IMR-90 (cell line): ENCODE measurements at regions not wholly inside any gene's neighbourhood (a gene's known extent, or its start where the extent isn't known, plus 50 kb on each side); places are given as distances from the start of the nearest gene placed in this dataset.

ENCODE experiments used
- ATAC-seq: fragments of 200-7000 bp; cut with Tn5 transposase; 2 replicates; pipeline ENCODE4 v1.9.1; 2020; ENCODE audit warnings: low read depth, mild to moderate bottlenecking, moderate library complexity
- BruUV-seq: library from RNA; stranded (reverse); fragments of 400-500 nt; replicated peaks from 2 replicates; lab custom pipeline; 2021; lab: Mats Ljungman, UMichigan
- CTCF ChIA-PET: fragments of 300-600 bp; formaldehyde crosslinking; extraction: SDS; loops from one replicate; lab custom pipeline; 2021; ENCODE audit warnings: antibody characterized with exemption; lab: Yijun Ruan, JAX
- POLR2A ChIA-PET: fragments of 300-600 bp; sonication (Branson Sonifier 250); formaldehyde crosslinking; loops from one replicate; lab custom pipeline; 2022; ENCODE audit warnings: antibody characterized with exemption; ENCODE audit not compliant: unreplicated experiment; lab: Charles Lee
- DNase-seq: peaks from one replicate; pipeline ENCODE4 v3.0.0; 2013
- H2AFZ ChIP-seq: replicated peaks from 2 replicates; pipeline ENCODE3; 2013; ENCODE audit warnings: low read length, mild to moderate bottlenecking; ENCODE audit not compliant: poor library complexity
- H2AK5ac ChIP-seq: 2 replicates; pipeline ENCODE4 v1.6.1; 2013; ENCODE audit warnings: low read depth, low read length, inconsistent platforms
- H2AK9ac ChIP-seq: replicated peaks from 2 replicates; pipeline ENCODE3; 2013; ENCODE audit warnings: mild to moderate bottlenecking, low read depth, low read length, moderate library complexity; ENCODE audit not compliant: poor library complexity
- H2BK120ac ChIP-seq: 2 replicates; pipeline ENCODE4 v1.6.1; 2013; ENCODE audit warnings: low read depth, low read length, inconsistent platforms
- H2BK15ac ChIP-seq: 3 replicates; pipeline ENCODE4 v1.6.1; 2013; ENCODE audit warnings: low read depth, low read length, inconsistent platforms
- H2BK20ac ChIP-seq: 2 replicates; pipeline ENCODE4 v1.6.1; 2013; ENCODE audit warnings: low read depth, mild to moderate bottlenecking, inconsistent platforms, low read length, moderate library complexity
- H2BK5ac ChIP-seq: 2 replicates; pipeline ENCODE4 v1.6.1; 2013; ENCODE audit warnings: mild to moderate bottlenecking, low read depth, low read length, inconsistent platforms; ENCODE audit not compliant: poor library complexity, severe bottlenecking
- H3K14ac ChIP-seq: replicated peaks from 2 replicates; pipeline ENCODE4 v1.6.1; 2013; ENCODE audit warnings: low read depth, low read length, inconsistent platforms
- H3K18ac ChIP-seq: 2 replicates; pipeline ENCODE4 v1.6.1; 2013; ENCODE audit warnings: low read depth, low read length, control low read depth
- H3K23ac ChIP-seq: 2 replicates; pipeline ENCODE4 v1.6.1; 2013; ENCODE audit warnings: low read depth, low read length, inconsistent platforms
- H3K27ac ChIP-seq: 2 replicates; pipeline ENCODE4 v1.5.1; 2013; ENCODE audit warnings: mild to moderate bottlenecking, control low read depth, low read length; ENCODE audit not compliant: insufficient read depth
- H3K27me3 ChIP-seq: 2 replicates; pipeline ENCODE4 v1.6.1; 2013; ENCODE audit warnings: low read length; ENCODE audit not compliant: control insufficient read depth, insufficient read depth
- H3K36me3 ChIP-seq: 2 replicates; pipeline ENCODE4 v1.6.1; 2013; ENCODE audit warnings: low read length, mixed read lengths; ENCODE audit not compliant: control insufficient read depth, insufficient read depth
- H3K4ac ChIP-seq: 2 replicates; pipeline ENCODE4 v1.6.1; 2013; ENCODE audit warnings: low read depth, low read length, inconsistent platforms
- H3K4me1 ChIP-seq: 2 replicates; pipeline ENCODE4 v1.6.1; 2013; ENCODE audit warnings: low read length, mixed read lengths; ENCODE audit not compliant: control insufficient read depth, insufficient read depth
- H3K4me2 ChIP-seq: 2 replicates; pipeline ENCODE4 v1.6.1; 2013; ENCODE audit warnings: low read depth, mild to moderate bottlenecking, control low read depth, low read length, moderate library complexity
- H3K4me3 ChIP-seq: 2 replicates; pipeline ENCODE4 v1.5.1; 2013; ENCODE audit warnings: low read depth, mild to moderate bottlenecking, control low read depth, low read length, moderate library complexity; ENCODE audit not compliant: insufficient read depth
- H3K56ac ChIP-seq: 2 replicates; pipeline ENCODE4 v1.6.1; 2013; ENCODE audit warnings: low read length, inconsistent platforms; ENCODE audit not compliant: insufficient read depth; ENCODE audit errors: extremely low read depth
- H3K79me1 ChIP-seq, 2 experiments: 2 replicates each; pipeline ENCODE4 v1.6.1; 2013; ENCODE audit warnings: low read length in 2 of 2, inconsistent platforms in 1 of 2, low read depth in 1 of 2
- H3K9ac ChIP-seq: 2 replicates; pipeline ENCODE4 v1.6.1; 2013; ENCODE audit warnings: low read depth, low read length, control low read depth
- H3K9me1 ChIP-seq: 2 replicates; pipeline ENCODE4 v1.6.1; 2013; ENCODE audit warnings: low read length, inconsistent platforms; ENCODE audit not compliant: insufficient read depth
- H3K9me3 ChIP-seq: 2 replicates; pipeline ENCODE4 v1.6.1; 2013; ENCODE audit warnings: low read length; ENCODE audit not compliant: control insufficient read depth, insufficient read depth
- H4K20me1 ChIP-seq: 2 replicates; pipeline ENCODE4 v1.6.1; 2013; ENCODE audit warnings: low read length, inconsistent platforms; ENCODE audit not compliant: insufficient read depth
- H4K5ac ChIP-seq: 2 replicates; pipeline ENCODE4 v1.6.1; 2013; ENCODE audit warnings: mild to moderate bottlenecking, low read depth, low read length, control low read depth
- H4K8ac ChIP-seq, 2 experiments: 2 replicates each; pipeline ENCODE4 v1.6.1; 2013; ENCODE audit warnings: low read depth in 2 of 2, low read length in 2 of 2, control low read depth in 1 of 2, inconsistent platforms in 1 of 2
- H4K91ac ChIP-seq: 2 replicates; pipeline ENCODE4 v1.6.1; 2013; ENCODE audit warnings: low read depth, low read length, inconsistent platforms; ENCODE audit not compliant: insufficient read depth
- BHLHE40 ChIP-seq: fragments of 150-350 bp; IDR thresholded peaks from 2 replicates; pipeline ENCODE4 v1.6.1; 2016; ENCODE audit warnings: mild to moderate bottlenecking, low read depth, low read length
- CEBPB ChIP-seq: IDR thresholded peaks from 2 replicates; pipeline ENCODE4 v1.6.1; 2012; ENCODE audit warnings: low read depth, low read length, improper control_type of control experiment
- CHD1 ChIP-seq: IDR thresholded peaks from 2 replicates; pipeline ENCODE4 v1.6.1; 2012; ENCODE audit warnings: low read depth, low read length, improper control_type of control experiment
- FOS ChIP-seq: fragments of 150-350 bp; IDR thresholded peaks from 2 replicates; pipeline ENCODE4 v1.6.1; 2016; ENCODE audit warnings: low read depth, low read length
- MAFK ChIP-seq: IDR thresholded peaks from 2 replicates; pipeline ENCODE4 v1.6.1; 2012; ENCODE audit warnings: low read depth, low read length, improper control_type of control experiment
- MAZ ChIP-seq: IDR thresholded peaks from 2 replicates; pipeline ENCODE4 v1.6.1; 2012; ENCODE audit warnings: low read depth, mild to moderate bottlenecking, low read length, improper control_type of control experiment, moderate library complexity, borderline replicate concordance
- NFE2L2 ChIP-seq: fragments of 150-350 bp; IDR thresholded peaks from 2 replicates; pipeline ENCODE4 v1.6.1; 2016; ENCODE audit warnings: low read depth, mild to moderate bottlenecking, low read length
- RAD21 ChIP-seq: IDR thresholded peaks from 2 replicates; pipeline ENCODE4 v1.6.1; 2012; ENCODE audit warnings: low read length, improper control_type of control experiment
- RCOR1 ChIP-seq: IDR thresholded peaks from 2 replicates; pipeline ENCODE4 v1.6.1; 2012; ENCODE audit warnings: mild to moderate bottlenecking, low read length, improper control_type of control experiment; ENCODE audit not compliant: insufficient replicate concordance
- SMC3 ChIP-seq: fragments of 150-350 bp; IDR thresholded peaks from 2 replicates; pipeline ENCODE4 v1.6.1; 2016; ENCODE audit warnings: low read depth, mild to moderate bottlenecking, antibody characterized with exemption, low read length, moderate library complexity
- WGBS, 2 experiments: methylation state at CpG; one replicate each; pipeline versions ENCODE4 v1.1.5 to v1.1.7; 2013; ENCODE audit warnings: missing lambda C conversion rate in 2 of 2; ENCODE audit not compliant: insufficient read length in 1 of 2; ENCODE audit errors: extremely low coverage in 2 of 2; 5-methylcytosine and 5-hydroxymethylcytosine counted together
- dilution Hi-C: fragments of 300-500 bp; cut with HindIII; formaldehyde crosslinking; loops from one replicate; pipeline ENCODE4 v1.14.3; 2018; ENCODE audit warnings: low sequenced_read_pairs; ENCODE audit not compliant: unreplicated experiment
- in situ Hi-C: fragments of 300-500 bp; cut with MboI; formaldehyde crosslinking; loops from 3 replicates; pipeline ENCODE4 v1.14.3; 2019; ENCODE audit warnings: low sequenced_read_pairs, inconsistent platforms, mixed read lengths
- intact Hi-C: fragments of 100-400 bp; cut with micrococcal nuclease; formaldehyde crosslinking; loops from 2 replicates; pipeline ENCODE4 v1.10.0; 2022
- TF ChIP-seq, protein P1 (sequence below): fragments of 150-350 bp; IDR thresholded peaks from 2 replicates; pipeline ENCODE4 v1.6.1; 2017; ENCODE audit warnings: mild to moderate bottlenecking, antibody characterized with exemption, low read length, low read depth
- TF ChIP-seq, protein P2 (sequence below): conservative IDR thresholded peaks from 2 replicates; pipeline ENCODE4 v1.5.1; 2012; ENCODE audit warnings: mild to moderate bottlenecking, low read depth, low read length, improper control_type of control experiment

DNA sequence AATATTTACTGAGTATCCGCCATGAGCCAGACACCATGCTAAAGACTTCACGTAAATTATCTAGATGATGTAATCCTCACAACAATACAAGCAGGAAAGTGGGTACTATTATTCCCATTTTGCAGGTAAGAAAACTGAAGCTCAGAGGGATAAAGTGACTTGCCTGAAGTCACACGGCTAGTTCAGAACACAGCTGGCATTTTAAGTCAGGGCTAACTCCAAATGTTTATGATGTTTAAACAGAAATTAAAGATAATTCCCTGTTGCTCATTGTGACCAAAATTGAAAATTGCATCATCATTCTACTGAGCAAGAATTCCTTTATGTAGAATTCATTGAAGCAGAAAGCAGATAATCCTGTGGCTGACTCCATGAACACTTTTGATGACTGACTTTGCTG is 71.3 kb upstream of the STXBP5 start:
- dilution Hi-C loops = no loop called here
- no peak overlapping the region for H3K27ac ChIP-seq
- no peak overlapping the region for H2BK15ac ChIP-seq
- H3K4ac ChIP-seq = no peak overlapping the region
- POLR2A ChIA-PET = interaction anchor here (0.5 kb wide), 1 partner anchor 24 kb away, joined by 12 read pairs; no protein-coding TSS in a partner anchor
- WGBS, 2 experiments = 100% methylated on average over 1 of the region's 3 CpGs; no CpG with 5 or more reads in 1 of the 2 experiments
- H2BK5ac ChIP-seq = no peak overlapping the region
- H4K8ac ChIP-seq = no peak overlapping the region
- no peaks in the 10 kb centered on the region for H3K9me3 ChIP-seq
- H4K20me1 ChIP-seq = no peaks in the 10 kb centered on the region
- ATAC-seq (no peak), DNase-seq (peak; percentile 62)
- H3K14ac ChIP-seq = no peak overlapping the region
- H3K56ac ChIP-seq = no peak overlapping the region
- intact Hi-C loops = no loop called here
- H3K36me3 ChIP-seq = no peaks in the 10 kb centered on the region
- H3K4me3 ChIP-seq = no peak overlapping the region
- H3K23ac ChIP-seq = no peak overlapping the region
- H2BK120ac ChIP-seq = no peak overlapping the region
- H2BK20ac ChIP-seq = no peak overlapping the region
- BruUV-seq = no TSS peak
- no peak overlapping the region for H3K4me2 ChIP-seq
- H3K27me3 ChIP-seq = no peaks in the 10 kb centered on the region
- H4K91ac ChIP-seq = no peak overlapping the region
- no peak overlapping the region for H2AK5ac ChIP-seq
- CTCF ChIA-PET = no interaction called here
- no peak overlapping the region for H3K9ac ChIP-seq
- TF ChIP-seq CEBPB (peak; percentile 86), SMC3 (no peak), FOS (no peak), RCOR1 (no peak), BHLHE40 (no peak), NFE2L2 (peak; percentile 22; the same call in 1 of the 2 replicates), RAD21 (no peak), MAFK (no peak), CHD1 (no peak), MAZ (no peak)
- TF ChIP-seq, protein P1, sequence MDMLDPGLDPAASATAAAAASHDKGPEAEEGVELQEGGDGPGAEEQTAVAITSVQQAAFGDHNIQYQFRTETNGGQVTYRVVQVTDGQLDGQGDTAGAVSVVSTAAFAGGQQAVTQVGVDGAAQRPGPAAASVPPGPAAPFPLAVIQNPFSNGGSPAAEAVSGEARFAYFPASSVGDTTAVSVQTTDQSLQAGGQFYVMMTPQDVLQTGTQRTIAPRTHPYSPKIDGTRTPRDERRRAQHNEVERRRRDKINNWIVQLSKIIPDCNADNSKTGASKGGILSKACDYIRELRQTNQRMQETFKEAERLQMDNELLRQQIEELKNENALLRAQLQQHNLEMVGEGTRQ = no peak
- TF ChIP-seq, protein P2, sequence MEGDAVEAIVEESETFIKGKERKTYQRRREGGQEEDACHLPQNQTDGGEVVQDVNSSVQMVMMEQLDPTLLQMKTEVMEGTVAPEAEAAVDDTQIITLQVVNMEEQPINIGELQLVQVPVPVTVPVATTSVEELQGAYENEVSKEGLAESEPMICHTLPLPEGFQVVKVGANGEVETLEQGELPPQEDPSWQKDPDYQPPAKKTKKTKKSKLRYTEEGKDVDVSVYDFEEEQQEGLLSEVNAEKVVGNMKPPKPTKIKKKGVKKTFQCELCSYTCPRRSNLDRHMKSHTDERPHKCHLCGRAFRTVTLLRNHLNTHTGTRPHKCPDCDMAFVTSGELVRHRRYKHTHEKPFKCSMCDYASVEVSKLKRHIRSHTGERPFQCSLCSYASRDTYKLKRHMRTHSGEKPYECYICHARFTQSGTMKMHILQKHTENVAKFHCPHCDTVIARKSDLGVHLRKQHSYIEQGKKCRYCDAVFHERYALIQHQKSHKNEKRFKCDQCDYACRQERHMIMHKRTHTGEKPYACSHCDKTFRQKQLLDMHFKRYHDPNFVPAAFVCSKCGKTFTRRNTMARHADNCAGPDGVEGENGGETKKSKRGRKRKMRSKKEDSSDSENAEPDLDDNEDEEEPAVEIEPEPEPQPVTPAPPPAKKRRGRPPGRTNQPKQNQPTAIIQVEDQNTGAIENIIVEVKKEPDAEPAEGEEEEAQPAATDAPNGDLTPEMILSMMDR = no peak
- no peak overlapping the region for H4K5ac ChIP-seq
- in situ Hi-C loops = no loop called here
- H3K18ac ChIP-seq = no peak overlapping the region
- H3K4me1 ChIP-seq = no peaks in the 10 kb centered on the region; the same call in 1 of the 2 replicates
- H3K79me1 ChIP-seq = no peaks in the 10 kb centered on the region
- H3K9me1 ChIP-seq = no peaks in the 10 kb centered on the region
- H2AFZ ChIP-seq = no peak overlapping the region
- no peak overlapping the region for H2AK9ac ChIP-seq
